ENCODE measurements at regions not wholly inside any gene's neighbourhood (a gene's known extent, or its start where the extent isn't known, plus 50 kb on each side); places are given as distances from the start of the nearest gene placed in this dataset.

DNA sequence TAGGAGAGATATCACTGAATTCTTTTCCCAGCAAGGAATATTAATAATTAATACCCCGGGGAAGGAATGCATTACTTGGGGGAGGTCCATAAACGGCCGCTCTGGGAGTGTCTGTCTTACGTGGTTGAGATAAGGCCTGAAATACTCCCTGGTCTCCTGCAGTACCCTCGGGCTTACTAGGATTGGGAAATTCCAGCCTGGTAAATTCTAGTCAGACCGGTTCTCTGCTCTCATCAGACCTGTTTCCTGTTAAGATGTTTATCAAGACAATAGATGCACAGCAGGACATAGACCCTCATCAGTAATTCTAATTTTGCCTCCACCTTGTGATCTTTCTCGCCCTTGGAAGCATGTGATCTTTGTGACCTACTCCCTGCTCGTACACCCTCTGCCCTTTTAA, 162.8 kb upstream of the KCND2 start:
- TF ChIP-seq, protein P1, sequence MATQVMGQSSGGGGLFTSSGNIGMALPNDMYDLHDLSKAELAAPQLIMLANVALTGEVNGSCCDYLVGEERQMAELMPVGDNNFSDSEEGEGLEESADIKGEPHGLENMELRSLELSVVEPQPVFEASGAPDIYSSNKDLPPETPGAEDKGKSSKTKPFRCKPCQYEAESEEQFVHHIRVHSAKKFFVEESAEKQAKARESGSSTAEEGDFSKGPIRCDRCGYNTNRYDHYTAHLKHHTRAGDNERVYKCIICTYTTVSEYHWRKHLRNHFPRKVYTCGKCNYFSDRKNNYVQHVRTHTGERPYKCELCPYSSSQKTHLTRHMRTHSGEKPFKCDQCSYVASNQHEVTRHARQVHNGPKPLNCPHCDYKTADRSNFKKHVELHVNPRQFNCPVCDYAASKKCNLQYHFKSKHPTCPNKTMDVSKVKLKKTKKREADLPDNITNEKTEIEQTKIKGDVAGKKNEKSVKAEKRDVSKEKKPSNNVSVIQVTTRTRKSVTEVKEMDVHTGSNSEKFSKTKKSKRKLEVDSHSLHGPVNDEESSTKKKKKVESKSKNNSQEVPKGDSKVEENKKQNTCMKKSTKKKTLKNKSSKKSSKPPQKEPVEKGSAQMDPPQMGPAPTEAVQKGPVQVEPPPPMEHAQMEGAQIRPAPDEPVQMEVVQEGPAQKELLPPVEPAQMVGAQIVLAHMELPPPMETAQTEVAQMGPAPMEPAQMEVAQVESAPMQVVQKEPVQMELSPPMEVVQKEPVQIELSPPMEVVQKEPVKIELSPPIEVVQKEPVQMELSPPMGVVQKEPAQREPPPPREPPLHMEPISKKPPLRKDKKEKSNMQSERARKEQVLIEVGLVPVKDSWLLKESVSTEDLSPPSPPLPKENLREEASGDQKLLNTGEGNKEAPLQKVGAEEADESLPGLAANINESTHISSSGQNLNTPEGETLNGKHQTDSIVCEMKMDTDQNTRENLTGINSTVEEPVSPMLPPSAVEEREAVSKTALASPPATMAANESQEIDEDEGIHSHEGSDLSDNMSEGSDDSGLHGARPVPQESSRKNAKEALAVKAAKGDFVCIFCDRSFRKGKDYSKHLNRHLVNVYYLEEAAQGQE (IDR thresholded peaks at IDR 0.05; ENCODE audit: insufficient replicate concordance, low read depth) = no peak
- TF ChIP-seq GABPA (IDR thresholded peaks at IDR 0.05; ENCODE audit: low read depth) (no peak), SPI1 (IDR thresholded peaks at IDR 0.05; ENCODE audit: borderline replicate concordance, low read depth) (no peak)
- TF ChIP-seq, protein P2, sequence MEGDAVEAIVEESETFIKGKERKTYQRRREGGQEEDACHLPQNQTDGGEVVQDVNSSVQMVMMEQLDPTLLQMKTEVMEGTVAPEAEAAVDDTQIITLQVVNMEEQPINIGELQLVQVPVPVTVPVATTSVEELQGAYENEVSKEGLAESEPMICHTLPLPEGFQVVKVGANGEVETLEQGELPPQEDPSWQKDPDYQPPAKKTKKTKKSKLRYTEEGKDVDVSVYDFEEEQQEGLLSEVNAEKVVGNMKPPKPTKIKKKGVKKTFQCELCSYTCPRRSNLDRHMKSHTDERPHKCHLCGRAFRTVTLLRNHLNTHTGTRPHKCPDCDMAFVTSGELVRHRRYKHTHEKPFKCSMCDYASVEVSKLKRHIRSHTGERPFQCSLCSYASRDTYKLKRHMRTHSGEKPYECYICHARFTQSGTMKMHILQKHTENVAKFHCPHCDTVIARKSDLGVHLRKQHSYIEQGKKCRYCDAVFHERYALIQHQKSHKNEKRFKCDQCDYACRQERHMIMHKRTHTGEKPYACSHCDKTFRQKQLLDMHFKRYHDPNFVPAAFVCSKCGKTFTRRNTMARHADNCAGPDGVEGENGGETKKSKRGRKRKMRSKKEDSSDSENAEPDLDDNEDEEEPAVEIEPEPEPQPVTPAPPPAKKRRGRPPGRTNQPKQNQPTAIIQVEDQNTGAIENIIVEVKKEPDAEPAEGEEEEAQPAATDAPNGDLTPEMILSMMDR (IDR thresholded peaks at IDR 0.05; ENCODE audit: insufficient read depth, low read length) = no peak
- no peak for DNase-seq (ENCODE audit: low read depth in 1 of 2, low spot score in 1 of 2)
- H3K27me3 ChIP-seq (ENCODE audit: insufficient read depth, poor library complexity, severe bottlenecking) = no peaks in the 10 kb centered on the region
- no peak overlapping the region for H3K4me3 ChIP-seq (replicated peaks; ENCODE audit: insufficient read depth, low read length)
- H3K27ac ChIP-seq (replicated peaks) = no peak overlapping the region

DNA sequence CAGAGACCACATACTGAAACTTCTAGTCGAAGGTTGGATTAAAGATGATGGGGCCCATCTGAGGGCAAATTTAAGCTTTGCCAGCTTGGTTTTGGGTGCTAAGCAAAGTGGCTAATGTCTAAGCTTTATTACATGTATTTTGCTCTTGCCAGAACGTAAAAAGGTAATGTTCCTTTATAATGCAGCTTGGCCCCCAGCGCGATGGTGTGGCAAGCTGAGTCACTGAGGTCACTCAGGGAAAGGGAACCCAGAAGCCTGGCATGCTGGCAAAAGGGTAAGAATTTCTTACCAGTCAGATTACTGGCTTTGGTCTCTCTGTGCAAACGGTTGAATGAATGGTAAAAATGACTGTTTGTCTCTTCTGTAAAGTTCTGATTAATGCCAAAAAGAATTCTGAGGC, 158.3 kb upstream of the KCND2 start:
- Histone ChIP-seq H3K27ac (replicated peaks) (no peak overlapping the region), H3K4me3 (replicated peaks; ENCODE audit: insufficient read depth, low read length) (no peak overlapping the region), H3K27me3 (ENCODE audit: insufficient read depth, poor library complexity, severe bottlenecking) (no peaks in the 10 kb centered on the region)
- DNase-seq (ENCODE audit: low read depth in 1 of 2, low spot score in 1 of 2) = no peak
- TF ChIP-seq GABPA (IDR thresholded peaks at IDR 0.05; ENCODE audit: low read depth) (no peak), POLR2AphosphoS5 (IDR thresholded peaks at IDR 0.05; ENCODE audit: low read depth) (no peak), SPI1 (IDR thresholded peaks at IDR 0.05; ENCODE audit: borderline replicate concordance, low read depth) (no peak)
- TF ChIP-seq, protein P2 (IDR thresholded peaks at IDR 0.05; ENCODE audit: insufficient read depth, low read length) = no peak
- TF ChIP-seq, protein P1 (IDR thresholded peaks at IDR 0.05; ENCODE audit: insufficient replicate concordance, low read depth) = no peak

DNA sequence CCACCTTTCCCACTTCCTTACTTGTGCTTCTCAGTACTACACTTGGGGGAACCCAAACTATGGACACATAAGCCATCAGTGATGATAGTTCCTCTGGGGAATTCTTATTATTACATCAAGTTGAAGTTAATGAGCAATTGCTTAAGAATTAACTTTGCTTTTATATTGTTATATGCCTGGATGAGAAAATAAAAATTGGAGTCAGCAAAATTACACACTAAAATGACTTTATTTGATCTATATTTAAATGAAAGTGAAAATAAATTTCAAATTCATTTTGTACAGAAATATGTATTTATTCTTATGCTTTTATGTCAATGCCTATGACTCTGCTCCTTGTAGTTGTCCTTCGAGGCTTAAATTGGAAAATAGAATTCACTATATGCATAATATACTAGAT, 149.4 kb upstream of the KCND2 start:
- Histone ChIP-seq H3K27me3 (ENCODE audit: insufficient read depth, poor library complexity, severe bottlenecking) (no peaks in the 10 kb centered on the region), H3K4me3 (replicated peaks; ENCODE audit: insufficient read depth, low read length) (no peak overlapping the region), H3K27ac (replicated peaks) (no peak overlapping the region)
- no peak for DNase-seq (ENCODE audit: low read depth in 1 of 2, low spot score in 1 of 2)
- TF ChIP-seq, protein P2 (IDR thresholded peaks at IDR 0.05; ENCODE audit: insufficient read depth, low read length) = no peak
- TF ChIP-seq SPI1 (IDR thresholded peaks at IDR 0.05; ENCODE audit: borderline replicate concordance, low read depth) = no peak

DNA sequence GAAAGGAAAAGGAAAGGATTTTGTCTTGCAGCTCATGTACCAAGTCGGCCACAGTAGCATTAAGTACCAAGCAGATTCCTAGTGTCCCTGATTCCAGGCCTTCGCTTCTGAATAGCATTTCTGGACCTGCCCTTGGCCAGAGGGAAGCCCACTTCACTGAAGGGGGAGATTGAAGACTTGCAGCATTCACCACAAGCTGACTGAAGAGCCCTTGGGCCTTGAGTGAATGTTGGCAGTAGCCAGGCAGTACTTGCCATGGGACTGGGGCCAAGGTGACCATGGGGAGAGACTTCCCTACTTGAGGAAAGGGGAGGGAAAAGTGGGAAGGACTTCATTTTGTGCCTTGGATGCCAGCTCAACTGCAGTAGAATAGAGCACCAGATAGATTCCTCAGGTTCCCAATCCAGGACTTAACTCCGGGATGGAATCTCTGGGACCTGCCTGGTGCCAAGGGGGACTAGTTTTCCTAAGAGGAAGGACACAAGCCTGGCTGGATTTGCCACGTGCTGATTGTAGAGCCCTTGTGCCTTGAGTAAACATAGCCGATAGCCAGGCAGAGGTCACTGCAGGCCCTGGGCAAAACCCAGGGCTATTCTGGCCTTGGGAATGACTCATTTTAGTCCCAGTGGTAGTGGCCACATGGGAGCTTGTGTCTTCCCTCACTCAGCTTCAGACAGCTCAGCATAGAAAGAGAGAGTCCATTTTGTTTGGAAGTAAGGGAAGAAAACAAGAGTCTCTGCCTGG, 141.7 kb upstream of the KCND2 start:
- TF ChIP-seq GABPA (IDR thresholded peaks at IDR 0.05; ENCODE audit: low read depth) (no peak), POLR2AphosphoS5 (IDR thresholded peaks at IDR 0.05; ENCODE audit: low read depth) (no peak), SPI1 (IDR thresholded peaks at IDR 0.05; ENCODE audit: borderline replicate concordance, low read depth) (no peak)
- TF ChIP-seq, protein P2 (IDR thresholded peaks at IDR 0.05; ENCODE audit: insufficient read depth, low read length) = no peak
- TF ChIP-seq, protein P1 (IDR thresholded peaks at IDR 0.05; ENCODE audit: insufficient replicate concordance, low read depth) = no peak
- Histone ChIP-seq H3K27ac (replicated peaks) (no peak overlapping the region), H3K4me3 (replicated peaks; ENCODE audit: insufficient read depth, low read length) (no peak overlapping the region), H3K27me3 (ENCODE audit: insufficient read depth, poor library complexity, severe bottlenecking) (no peaks in the 10 kb centered on the region)
- DNase-seq (ENCODE audit: low read depth in 1 of 2, low spot score in 1 of 2) = no peak
